HFFc6 (cell line): ENCODE measurements at regions not wholly inside any gene's neighbourhood (a gene's known extent, or its start where the extent isn't known, plus 50 kb on each side); places are given as distances from the start of the nearest gene placed in this dataset.

Experiments
- DNase-seq: peaks from one replicate; pipeline ENCODE4 v3.0.0-alpha.2; 2018
- H3K27ac Mint-ChIP-seq: 2 replicates; pipeline ENCODE4 v1.8.0; 2020; ENCODE audit warnings: mild to moderate bottlenecking, mixed read lengths
- H3K27me3 Mint-ChIP-seq: 2 replicates; pipeline ENCODE4 v1.8.0; 2021; ENCODE audit warnings: mild to moderate bottlenecking, moderate library complexity, mixed read lengths; ENCODE audit not compliant: insufficient read depth
- H3K36me3 Mint-ChIP-seq: 2 replicates; pipeline ENCODE4 v1.8.0; 2021; ENCODE audit warnings: low read depth, mixed read lengths
- H3K4me1 Mint-ChIP-seq: 2 replicates; pipeline ENCODE4 v1.8.0; 2020; ENCODE audit warnings: low read depth, mixed read lengths
- H3K4me3 Mint-ChIP-seq: 2 replicates; pipeline ENCODE4 v1.8.0; 2020; ENCODE audit warnings: mild to moderate bottlenecking, moderate library complexity, mixed read lengths
- H3K9me3 Mint-ChIP-seq: 2 replicates; pipeline ENCODE4 v1.8.0; 2020; ENCODE audit warnings: mild to moderate bottlenecking, mixed read lengths
- CTCF ChIP-seq: fragments of 200-600 bp; sonication (generic); IDR thresholded peaks from 2 replicates; pipeline ENCODE4 v1.5.0; 2021; ENCODE audit warnings: antibody characterized with exemption, mild to moderate bottlenecking

- no peak for DNase-seq
- TF ChIP-seq CTCF = no peak
- peaks cover 15% of the 10 kb centered on the region for H3K9me3 Mint-ChIP-seq
- no peak overlapping the region for H3K4me3 Mint-ChIP-seq
- no peaks in the 10 kb centered on the region; the same call in 1 of the 2 replicates for H3K27me3 Mint-ChIP-seq
- peaks cover 31% of the 10 kb centered on the region for H3K4me1 Mint-ChIP-seq
- H3K36me3 Mint-ChIP-seq = peaks cover 13% of the 10 kb centered on the region
- H3K27ac Mint-ChIP-seq = no peak overlapping the region
These were observed 113.7 kb upstream of the SGCG start for GRCh38 chr13:23067129-23067528.

GRCh38 chr13:23069566-23069965 lies 111.2 kb upstream of the SGCG start:
- peak overlapping the region; percentile 89 for H3K27ac Mint-ChIP-seq
- H3K9me3 Mint-ChIP-seq = peaks cover 15% of the 10 kb centered on the region
- H3K36me3 Mint-ChIP-seq = peaks cover 13% of the 10 kb centered on the region
- peak overlapping the region; percentile 68 for H3K4me3 Mint-ChIP-seq
- no peaks in the 10 kb centered on the region; the same call in 1 of the 2 replicates for H3K27me3 Mint-ChIP-seq
- DNase-seq = peak; percentile 71
- TF ChIP-seq CTCF = no peak
- H3K4me1 Mint-ChIP-seq = peaks cover 34% of the 10 kb centered on the region

- Mint-ChIP-seq H3K27me3 (no peaks in the 10 kb centered on the region), H3K36me3 (peaks cover 13% of the 10 kb centered on the region), H3K9me3 (peaks cover 15% of the 10 kb centered on the region), H3K4me1 (peaks cover 25% of the 10 kb centered on the region), H3K27ac (no peak overlapping the region), H3K4me3 (no peak overlapping the region)
- TF ChIP-seq CTCF = no peak
- DNase-seq = no peak
These were observed 106.5 kb upstream of the SGCG start for GRCh38 chr13:23074075-23074828.

GRCh38 chr13:23081220-23081619 lies 99.6 kb upstream of the SGCG start:
- H3K36me3 Mint-ChIP-seq = no peaks in the 10 kb centered on the region
- no peaks in the 10 kb centered on the region for H3K27me3 Mint-ChIP-seq
- peaks cover 17% of the 10 kb centered on the region for H3K4me1 Mint-ChIP-seq
- no peak for TF ChIP-seq CTCF
- H3K9me3 Mint-ChIP-seq = no peaks in the 10 kb centered on the region
- peak; percentile 74 for DNase-seq
- peak overlapping the region; percentile 68 for H3K27ac Mint-ChIP-seq
- H3K4me3 Mint-ChIP-seq = peak overlapping the region; percentile 13; the same call in 1 of the 2 replicates

GRCh38 chr13:23081901-23082300 lies 98.9 kb upstream of the SGCG start:
- H3K36me3 Mint-ChIP-seq = no peaks in the 10 kb centered on the region
- TF ChIP-seq CTCF = no peak
- peak overlapping the region; percentile 13; the same call in 1 of the 2 replicates for H3K4me3 Mint-ChIP-seq
- no peaks in the 10 kb centered on the region for H3K27me3 Mint-ChIP-seq
- H3K9me3 Mint-ChIP-seq = no peaks in the 10 kb centered on the region
- H3K27ac Mint-ChIP-seq = peak overlapping the region; percentile 68
- no peak for DNase-seq
- peaks cover 20% of the 10 kb centered on the region for H3K4me1 Mint-ChIP-seq
